GM21367 (cell line): ENCODE measurements at regions not wholly inside any gene's neighbourhood (a gene's known extent, or its start where the extent isn't known, plus 50 kb on each side); places are given as distances from the start of the nearest gene placed in this dataset.

Experiments used
- ATAC-seq: cut with Tn5 transposase; IDR thresholded peaks from one replicate; pipeline ENCODE4 v1.9.1; 2021; ENCODE audit not compliant: unreplicated experiment

- no peak for ATAC-seq
Observed at GRCh38 chrX:36913551-36913950, 94.6 kb upstream of the FAM47C start.

GRCh38 chrX:36916941-36917340, 91.2 kb upstream of the FAM47C start:
- ATAC-seq = no peak

- ATAC-seq = no peak
Observed at GRCh38 chrX:36927712-36928111, 80.5 kb upstream of the FAM47C start.

GRCh38 chrX:36930491-36930890, 77.7 kb upstream of the FAM47C start:
- ATAC-seq = no peak

GRCh38 chrX:36947214-36947613, 61.0 kb upstream of the FAM47C start:
- ATAC-seq = no peak

GRCh38 chrX:36950495-36951253, 57.5 kb upstream of the FAM47C start:
- ATAC-seq = no peak

GRCh38 chrX:36957425-36958328, 50.5 kb upstream of the FAM47C start:
- ATAC-seq = no peak
